OCI-LY3 (cell line): ENCODE measurements at regions not wholly inside any gene's neighbourhood (a gene's known extent, or its start where the extent isn't known, plus 50 kb on each side); places are given as distances from the start of the nearest gene placed in this dataset.

Experiments used
- H2AFZ ChIP-seq: fragments of 200-600, 300-600 bp; shearing (Covaris generic); 2 replicates; pipeline ENCODE4 v1.6.0; 2014; ENCODE audit warnings: antibody characterized with exemption, low read depth, low read length
- H3K27ac ChIP-seq: fragments of 200-600, 300-600 bp; sonication (generic); 2 replicates; pipeline ENCODE4 v1.5.1; 2014; ENCODE audit warnings: mild to moderate bottlenecking, low read length, moderate library complexity, mixed read lengths
- H3K27me3 ChIP-seq: fragments of 200-600, 300-600 bp; sonication (generic); 2 replicates; pipeline ENCODE4 v1.6.1; 2014; ENCODE audit warnings: low read depth, low read length, mixed read lengths
- H3K36me3 ChIP-seq: fragments of 200-600, 300-600 bp; sonication (generic); replicated peaks from 2 replicates; pipeline ENCODE3; 2014; ENCODE audit warnings: low read depth, low read length, mixed read lengths
- H3K4me1 ChIP-seq: fragments of 300-600, 200-600 bp; sonication (generic); 2 replicates; pipeline ENCODE4 v1.6.1; 2014; ENCODE audit warnings: low read length, mixed read lengths
- H3K4me2 ChIP-seq: fragments of 200-600, 300-600 bp; sonication (generic); 2 replicates; pipeline ENCODE4 v1.6.1; 2014; ENCODE audit warnings: low read length, mixed read lengths
- H3K4me3 ChIP-seq: fragments of 300-600, 200-600 bp; sonication (generic); 2 replicates; pipeline ENCODE4 v1.5.1; 2014; ENCODE audit warnings: antibody characterized with exemption, mild to moderate bottlenecking, low read length, moderate library complexity
- H3K79me2 ChIP-seq: fragments of 300-600, 200-600 bp; shearing (Covaris generic); 2 replicates; pipeline ENCODE4 v1.6.1; 2014; ENCODE audit warnings: mild to moderate bottlenecking, low read length, mixed read lengths
- H3K9ac ChIP-seq: fragments of 300-600, 200-600 bp; shearing (Covaris generic); 2 replicates; pipeline ENCODE4 v1.6.0; 2014; ENCODE audit warnings: mild to moderate bottlenecking, low read length, moderate library complexity
- H3K9me3 ChIP-seq: fragments of 200-600, 300-600 bp; shearing (Covaris generic); 2 replicates; pipeline ENCODE4 v1.6.1; 2014; ENCODE audit warnings: low read length, mixed read lengths; ENCODE audit not compliant: insufficient read depth
- H4K20me1 ChIP-seq: fragments of 200-600, 300-600 bp; sonication (generic); 2 replicates; pipeline ENCODE4 v1.6.1; 2016; ENCODE audit warnings: low read length, mixed read lengths; ENCODE audit not compliant: insufficient read depth
- CTCF ChIP-seq: fragments of 200-600, 300-600 bp; sonication (generic); IDR thresholded peaks from 2 replicates; pipeline ENCODE4 v1.5.1; 2014; ENCODE audit warnings: antibody characterized with exemption, low read length, low read depth
- EZH2phosphoT487 ChIP-seq: fragments of 200-600 bp; shearing (Covaris generic); IDR thresholded peaks from 2 replicates; pipeline ENCODE4 v1.6.1; 2018; ENCODE audit warnings: antibody characterized with exemption, mixed run types, low read depth

- H3K27me3 ChIP-seq: peaks cover 4% of the 10 kb centered on the region; the same call in 1 of the 2 replicates
- no peak overlapping the region for H3K4me2 ChIP-seq
- no peaks in the 10 kb centered on the region for H3K79me2 ChIP-seq
- no peaks in the 10 kb centered on the region for H3K4me1 ChIP-seq
- no peak overlapping the region for H3K4me3 ChIP-seq
- no peak overlapping the region for H2AFZ ChIP-seq
- no peaks in the 10 kb centered on the region for H4K20me1 ChIP-seq
- no peaks in the 10 kb centered on the region for H3K36me3 ChIP-seq
- no peak overlapping the region for H3K9ac ChIP-seq
- no peak overlapping the region for H3K27ac ChIP-seq
- no peak for TF ChIP-seq CTCF
- no peak for TF ChIP-seq EZH2phosphoT487
- H3K9me3 ChIP-seq: no peaks in the 10 kb centered on the region
Measured at GRCh38 chr2:16060125-16060935, 120.0 kb downstream of the MYCN start.

DNA sequence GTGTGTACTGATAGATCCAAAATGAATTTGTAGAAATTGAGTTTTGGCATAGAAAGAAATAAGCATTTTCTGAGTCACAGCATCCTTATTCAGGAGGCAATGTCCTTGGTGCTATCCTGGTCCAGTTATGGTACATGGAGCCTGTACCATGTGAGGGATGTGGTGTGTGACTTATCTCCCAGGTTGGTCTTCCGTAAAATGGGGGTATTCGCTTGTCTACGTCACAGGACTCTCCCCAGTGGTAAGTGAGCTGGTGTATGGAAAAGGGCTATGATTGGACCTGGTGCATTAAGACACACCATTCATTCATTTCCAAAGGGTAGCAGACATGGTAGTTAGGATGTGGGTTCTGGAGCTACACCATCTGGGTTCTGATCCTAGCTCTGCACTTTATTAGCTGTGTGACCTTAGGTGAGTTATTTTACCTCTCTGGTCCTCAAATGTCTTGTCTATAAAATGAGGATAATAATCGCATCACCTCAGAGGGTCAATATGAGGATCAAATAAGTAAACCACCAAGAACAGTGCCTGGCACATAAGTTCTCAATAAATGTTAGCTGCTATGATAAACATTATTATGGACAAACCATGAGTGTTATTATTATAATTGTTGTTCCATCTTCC is 119.2 kb downstream of the MYCN start:
- Histone ChIP-seq H3K36me3 (no peaks in the 10 kb centered on the region), H3K9ac (no peak overlapping the region), H3K9me3 (no peaks in the 10 kb centered on the region), H4K20me1 (no peaks in the 10 kb centered on the region), H3K4me2 (no peak overlapping the region), H3K4me1 (no peaks in the 10 kb centered on the region), H3K27ac (no peak overlapping the region), H2AFZ (no peak overlapping the region), H3K27me3 (no peaks in the 10 kb centered on the region), H3K79me2 (no peaks in the 10 kb centered on the region), H3K4me3 (no peak overlapping the region)
- TF ChIP-seq EZH2phosphoT487: no peak
- TF ChIP-seq CTCF: no peak

DNA sequence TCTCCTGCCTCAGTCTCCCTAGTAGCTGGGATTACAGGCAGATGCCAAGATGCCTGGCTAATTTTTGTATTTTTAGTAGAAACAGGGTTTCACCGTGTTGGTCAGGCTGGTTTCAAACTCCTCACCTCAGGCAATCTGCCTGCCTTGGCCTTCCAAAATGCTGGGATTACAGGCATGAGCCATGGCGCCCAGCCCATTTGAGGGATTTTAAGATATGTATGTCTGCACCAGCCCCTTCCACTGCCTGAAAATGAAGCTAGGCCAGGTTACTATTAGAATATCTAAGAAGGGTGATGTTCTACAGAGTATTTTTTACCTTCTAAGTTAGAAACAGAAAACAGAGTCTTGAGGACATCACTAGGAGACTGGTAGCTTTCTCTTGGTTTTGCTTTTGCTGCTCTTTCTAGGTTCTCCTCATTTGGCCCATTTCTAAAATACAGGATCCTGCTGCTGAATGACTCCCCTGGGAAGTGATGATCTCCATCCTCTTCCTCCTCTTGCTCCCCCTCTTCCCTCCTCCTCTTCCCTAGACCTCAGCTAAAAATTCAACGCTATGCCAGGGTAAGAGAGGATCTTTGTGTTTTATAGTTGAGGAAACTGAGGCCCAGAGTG is 118.5 kb downstream of the MYCN start:
- H3K4me1 ChIP-seq: no peaks in the 10 kb centered on the region
- no peak overlapping the region for H3K4me3 ChIP-seq
- no peaks in the 10 kb centered on the region for H3K27me3 ChIP-seq
- no peaks in the 10 kb centered on the region for H3K79me2 ChIP-seq
- no peak overlapping the region for H2AFZ ChIP-seq
- H3K9ac ChIP-seq: no peak overlapping the region
- no peak overlapping the region for H3K27ac ChIP-seq
- H3K9me3 ChIP-seq: no peaks in the 10 kb centered on the region
- no peak overlapping the region for H3K4me2 ChIP-seq
- TF ChIP-seq EZH2phosphoT487 (no peak), CTCF (no peak)
- H4K20me1 ChIP-seq: no peaks in the 10 kb centered on the region
- no peaks in the 10 kb centered on the region for H3K36me3 ChIP-seq

DNA sequence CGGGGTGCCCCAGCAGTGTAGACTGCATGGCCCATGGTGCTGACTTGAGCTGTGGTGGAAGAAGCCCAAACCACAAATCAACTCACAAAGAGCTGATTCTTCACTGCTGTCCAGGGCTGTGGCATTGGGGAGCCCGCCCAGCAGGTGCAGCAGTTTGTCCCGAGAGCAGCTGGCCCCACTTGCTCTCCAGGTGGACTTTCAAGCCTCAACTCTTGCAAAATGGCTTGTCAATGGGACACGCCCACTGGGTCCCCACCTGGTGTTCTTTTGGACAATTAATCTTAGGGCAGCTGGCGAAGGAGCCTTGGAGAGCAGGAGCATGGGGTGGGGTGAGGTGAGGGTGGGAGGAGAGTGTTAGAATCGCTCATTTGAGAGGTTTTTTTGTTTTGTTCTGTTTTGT is 117.9 kb downstream of the MYCN start:
- no peak overlapping the region for H2AFZ ChIP-seq

More for the DNA sequence above, 117.9 kb downstream of the MYCN start:
- no peaks in the 10 kb centered on the region for H3K4me1 ChIP-seq
- no peaks in the 10 kb centered on the region for H3K79me2 ChIP-seq
- H3K9ac ChIP-seq: no peak overlapping the region
- no peak overlapping the region for H3K4me3 ChIP-seq
- TF ChIP-seq EZH2phosphoT487 (no peak), CTCF (no peak)
- 0 out of 2 replicates have a peak, but pooled peaks cover 2% of the 10 kb centered on the region for H3K27me3 ChIP-seq
- H3K27ac ChIP-seq: no peak overlapping the region
- no peaks in the 10 kb centered on the region for H3K9me3 ChIP-seq
- H4K20me1 ChIP-seq: no peaks in the 10 kb centered on the region
- no peaks in the 10 kb centered on the region for H3K36me3 ChIP-seq
- no peak overlapping the region for H3K4me2 ChIP-seq
